ENCODE measurements at regions not wholly inside any gene's neighbourhood (a gene's known extent, or its start where the extent isn't known, plus 50 kb on each side); places are given as distances from the start of the nearest gene placed in this dataset.

DNA sequence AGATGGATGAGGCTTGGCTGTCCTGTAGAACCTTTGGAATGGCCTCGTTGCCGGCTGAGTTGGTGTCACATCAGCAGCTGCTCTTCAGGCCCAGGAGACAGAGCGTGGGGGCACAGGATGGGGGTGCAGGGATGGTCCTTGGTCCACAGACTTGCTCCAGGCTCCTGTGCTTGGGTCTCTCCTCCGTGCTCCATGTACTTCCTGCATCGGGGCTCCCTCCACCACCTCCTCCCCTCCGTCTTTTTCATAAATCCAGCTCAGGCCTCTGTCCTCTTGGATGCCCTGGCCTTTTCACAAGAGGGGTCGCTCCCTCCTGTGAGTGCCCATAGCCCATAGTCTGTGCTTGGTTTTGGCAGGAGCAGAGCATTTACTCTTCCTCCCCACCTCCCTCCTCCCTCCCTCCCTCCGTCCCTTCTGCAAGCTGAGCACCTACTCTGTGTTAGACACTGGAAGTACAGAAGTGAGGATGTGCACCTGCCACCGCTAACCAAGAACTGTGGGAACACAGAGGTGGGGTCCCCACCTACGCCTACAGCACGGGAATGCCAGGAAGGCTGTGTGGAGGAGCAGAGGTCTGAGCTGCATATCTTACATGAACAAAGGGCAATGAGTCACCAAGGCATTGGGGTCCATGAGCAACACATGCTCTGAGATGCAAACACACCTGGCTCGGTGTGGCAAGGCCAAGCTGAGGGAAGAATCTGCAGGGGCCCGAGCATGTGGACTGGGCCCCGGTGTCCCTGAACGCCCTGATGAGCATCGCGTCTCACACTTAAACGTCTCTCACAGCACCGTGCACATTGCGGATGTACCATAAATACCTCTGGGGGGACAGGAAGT is 458.7 kb upstream of the HS6ST1 start:
- DNase-seq (ENCODE audit: low spot score): peak; percentile 32

DNA sequence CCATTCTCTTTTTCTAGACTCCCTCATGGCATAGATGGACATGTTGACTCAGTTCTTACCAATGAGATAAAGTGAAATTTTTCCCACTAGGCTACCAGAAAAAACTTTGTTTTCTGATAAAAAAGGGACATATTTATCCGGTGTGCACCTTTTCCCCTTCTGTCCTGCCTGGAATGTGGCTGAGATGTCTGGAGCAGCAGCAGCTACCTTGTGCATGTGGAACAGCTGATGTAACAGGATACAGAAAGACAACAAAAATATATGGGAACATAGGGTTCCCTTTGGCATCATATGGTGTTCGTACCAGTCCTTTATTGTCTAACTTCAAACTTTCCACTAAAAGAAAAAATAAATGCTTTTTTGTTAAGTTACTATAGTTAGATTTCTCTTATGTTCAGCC is 460.2 kb upstream of the HS6ST1 start:
- DNase-seq (ENCODE audit: low spot score): no peak

DNA sequence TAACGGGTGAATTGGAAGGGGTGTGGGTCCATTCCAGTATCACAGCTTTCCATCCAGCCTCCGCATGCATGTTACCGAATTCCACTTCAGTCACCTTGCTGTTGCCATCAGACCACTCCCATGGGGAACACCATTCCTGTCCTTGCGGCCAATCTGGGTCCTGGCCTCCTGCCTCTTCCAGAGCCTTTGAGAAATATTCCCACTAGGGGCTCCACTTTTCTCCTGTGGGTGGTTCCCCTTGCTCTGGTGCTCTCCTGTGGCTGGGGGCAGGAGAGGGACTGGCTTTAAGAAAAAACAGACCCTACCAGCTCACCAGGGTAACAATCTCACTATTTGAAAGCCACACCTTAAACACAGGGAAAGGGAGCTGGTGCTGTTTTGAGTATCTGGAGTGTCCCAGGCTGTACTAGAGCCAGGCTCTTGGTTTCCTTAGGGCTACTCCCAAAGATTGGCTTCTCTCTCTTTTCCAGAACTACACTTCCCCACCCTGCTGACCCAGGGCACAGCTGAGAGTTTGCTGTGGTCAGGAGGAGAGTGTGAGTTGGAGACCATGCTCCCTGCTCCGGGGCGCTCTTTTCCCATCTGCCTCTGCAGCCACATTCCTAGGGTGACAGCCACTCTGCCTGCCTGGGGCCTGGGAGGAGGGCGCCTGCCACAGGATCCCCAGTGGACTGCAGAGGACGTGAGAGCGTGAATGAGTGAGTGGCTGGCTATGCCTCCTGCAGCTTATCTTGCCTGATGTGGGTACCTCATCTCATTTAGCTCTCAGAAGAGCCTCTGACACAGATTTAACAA is 460.8 kb upstream of the HS6ST1 start:
- DNase-seq (ENCODE audit: low spot score): peak; percentile 41

DNA sequence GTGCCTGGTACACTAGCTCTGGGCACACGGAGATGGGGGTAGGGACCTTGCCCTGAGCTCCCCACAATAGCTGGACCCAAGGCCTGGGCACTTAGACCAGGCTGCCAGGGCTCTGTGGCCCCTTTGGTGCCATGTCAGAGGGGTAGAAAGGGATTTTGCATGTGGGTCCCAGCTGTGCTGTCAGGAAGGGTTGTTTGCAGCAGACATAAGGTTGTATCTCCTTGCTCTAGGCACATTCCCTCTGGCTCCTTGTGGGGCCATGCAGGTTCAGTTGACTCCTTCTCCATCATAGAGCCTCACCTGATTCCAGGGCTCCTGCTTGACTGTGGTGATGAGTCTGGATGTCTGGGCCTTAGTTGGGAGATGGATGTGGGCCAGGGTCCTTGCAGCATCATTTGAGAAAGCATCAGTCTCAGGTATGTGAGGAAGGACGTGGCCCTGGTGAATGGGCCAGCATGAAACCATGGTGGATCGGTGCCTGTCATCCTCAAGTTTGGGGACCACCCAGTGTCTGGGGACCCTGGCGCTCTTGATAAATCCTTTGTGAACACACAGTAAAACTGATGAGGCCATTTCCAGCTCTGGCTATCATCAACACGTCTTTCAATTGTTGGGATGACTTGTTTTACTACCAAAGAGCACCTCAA is 461.9 kb upstream of the HS6ST1 start:
- peak; percentile 22 for DNase-seq (ENCODE audit: low spot score)

DNA sequence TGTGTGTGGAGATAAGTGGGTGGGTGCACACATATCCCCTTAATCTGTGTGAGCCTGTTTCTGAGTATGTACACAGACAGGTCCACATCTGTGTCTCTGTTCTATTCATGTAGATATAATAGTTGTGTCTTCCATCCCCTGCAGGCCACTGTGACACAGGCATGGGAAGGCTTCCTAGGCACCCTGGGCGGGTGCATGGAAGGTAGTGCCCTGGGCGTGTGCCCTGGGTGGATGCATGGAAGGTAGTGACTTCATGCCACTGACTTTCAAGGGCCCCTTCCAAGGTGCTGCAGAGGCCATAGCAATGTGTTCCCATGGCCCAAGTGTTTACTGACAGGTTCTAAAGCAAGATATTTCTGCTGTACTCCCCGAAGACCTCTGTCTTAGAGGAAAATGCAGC is 462.5 kb upstream of the HS6ST1 start:
- DNase-seq (ENCODE audit: low spot score): peak; percentile 26

DNA sequence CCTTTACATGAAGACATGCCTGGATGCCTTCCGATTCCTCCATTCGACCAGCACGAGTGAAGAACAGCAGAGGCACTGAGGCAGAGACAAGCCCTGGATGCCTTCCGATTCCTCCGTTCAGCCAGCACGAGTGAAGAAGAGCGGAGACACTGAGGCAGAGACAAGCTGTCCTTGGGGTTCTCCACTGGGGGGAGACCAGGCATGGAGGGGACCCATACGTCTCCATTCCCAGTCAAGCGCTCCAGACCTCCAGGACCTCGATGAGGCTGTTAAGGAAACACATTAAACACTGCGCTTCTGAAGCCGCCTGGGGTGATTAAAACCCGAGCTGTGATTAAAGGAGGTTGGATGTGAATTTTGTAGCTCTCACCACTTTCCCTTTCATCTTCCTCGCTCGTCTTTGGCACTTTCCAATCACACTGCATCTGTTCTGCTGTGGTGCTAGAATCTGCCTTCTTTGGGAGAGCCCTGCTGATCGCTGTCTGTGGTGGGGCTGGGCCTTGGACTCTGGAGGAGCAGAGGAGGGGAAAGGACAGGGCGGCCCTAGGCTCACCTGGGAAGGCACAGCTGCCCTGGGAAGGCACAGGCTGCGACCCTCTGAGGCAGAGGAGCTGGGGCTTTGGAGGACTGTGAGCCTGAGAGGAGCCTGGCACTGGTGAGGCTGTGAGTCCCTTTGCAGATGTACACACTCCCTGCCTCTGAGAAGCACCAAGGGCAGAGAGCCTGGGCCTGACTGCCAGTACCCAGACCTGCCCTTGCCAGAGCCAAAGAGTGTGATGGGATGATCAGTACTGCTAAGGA is 463.1 kb upstream of the HS6ST1 start:
- DNase-seq (ENCODE audit: low spot score): peak; percentile 42

DNA sequence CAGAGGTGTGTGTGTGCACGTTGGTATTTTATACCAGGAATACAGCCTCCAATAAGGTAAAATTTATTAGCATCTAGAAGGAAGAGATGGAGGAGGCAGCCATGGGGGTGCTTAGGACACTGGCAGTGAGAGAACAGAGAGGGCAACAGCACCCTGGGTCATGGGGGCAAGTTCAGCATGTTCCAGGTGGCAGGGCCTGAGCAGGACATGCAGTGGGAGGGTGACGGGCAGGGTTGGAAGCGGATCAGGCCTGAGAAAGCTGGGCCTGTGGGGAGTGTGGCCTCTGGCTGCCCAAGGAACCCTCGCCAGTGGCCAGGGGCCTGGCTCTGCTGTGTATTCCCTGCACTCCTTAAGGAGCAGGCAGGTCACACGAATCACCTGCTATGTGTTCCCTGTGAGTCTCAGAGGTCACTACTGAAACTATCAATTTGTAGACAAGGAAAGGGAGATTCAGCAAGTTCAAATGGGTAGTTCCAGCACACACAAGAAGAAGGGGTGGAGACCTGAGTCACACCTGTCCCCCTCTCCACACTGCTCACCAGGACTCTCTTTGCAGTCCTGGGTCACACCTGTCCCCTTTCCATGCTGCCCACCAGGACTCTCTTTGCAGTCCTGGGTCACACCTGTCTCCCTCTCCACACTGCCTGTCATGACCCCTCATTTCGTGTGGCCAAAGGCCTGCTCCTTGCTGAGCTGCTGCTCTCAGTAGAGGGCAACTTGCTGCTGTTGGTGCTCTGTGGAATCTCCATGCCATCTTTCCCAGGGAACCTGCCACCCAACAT is 463.9 kb upstream of the HS6ST1 start:
- peak; percentile 27 for DNase-seq (ENCODE audit: low spot score)

DNA sequence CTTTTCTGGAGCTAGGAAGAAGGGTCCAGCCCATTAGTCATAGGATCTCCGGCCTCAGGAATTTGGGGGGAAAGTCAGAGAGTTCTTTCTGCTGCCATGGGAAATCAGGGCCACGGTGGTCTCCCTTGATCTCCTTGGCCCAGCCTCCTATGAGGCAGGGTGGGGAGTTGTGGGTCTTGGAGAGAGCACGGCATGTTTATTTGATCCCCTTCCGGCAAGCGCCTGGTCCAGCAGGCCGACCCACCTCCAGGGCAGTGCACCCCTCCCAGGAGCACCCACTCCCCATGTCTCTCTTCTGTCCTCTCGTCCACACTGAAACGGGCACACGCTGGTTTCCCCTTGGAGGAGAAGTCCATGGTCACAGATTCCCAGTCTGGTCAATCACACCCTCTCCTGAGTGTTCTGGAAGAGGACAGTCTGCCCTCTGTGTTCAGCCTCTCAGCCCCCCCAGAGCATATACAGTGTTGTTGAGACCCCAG is 464.6 kb upstream of the HS6ST1 start:
- DNase-seq (ENCODE audit: low spot score): peak; percentile 29

DNA sequence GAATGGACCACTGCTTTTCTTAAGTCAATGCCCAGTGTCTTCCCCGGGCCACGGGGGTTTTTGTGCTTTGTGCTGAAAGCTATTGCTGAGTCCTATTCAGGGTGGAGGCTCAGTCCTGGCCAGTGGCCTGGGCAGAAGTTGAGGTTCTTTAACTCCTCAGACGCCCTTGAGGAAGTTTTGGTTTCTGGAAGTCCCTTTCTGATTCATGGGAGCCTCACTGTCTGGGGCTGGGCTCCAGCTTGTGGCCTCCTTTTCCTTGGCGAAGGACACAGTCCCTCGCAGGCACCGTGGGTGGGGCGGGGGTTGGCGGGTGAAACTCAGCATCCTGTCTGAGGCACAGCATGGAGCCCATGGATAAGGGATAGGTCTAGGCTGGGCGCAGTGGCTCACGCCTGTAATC is 465.2 kb upstream of the HS6ST1 start:
- DNase-seq (ENCODE audit: low spot score): peak; percentile 17

DNA sequence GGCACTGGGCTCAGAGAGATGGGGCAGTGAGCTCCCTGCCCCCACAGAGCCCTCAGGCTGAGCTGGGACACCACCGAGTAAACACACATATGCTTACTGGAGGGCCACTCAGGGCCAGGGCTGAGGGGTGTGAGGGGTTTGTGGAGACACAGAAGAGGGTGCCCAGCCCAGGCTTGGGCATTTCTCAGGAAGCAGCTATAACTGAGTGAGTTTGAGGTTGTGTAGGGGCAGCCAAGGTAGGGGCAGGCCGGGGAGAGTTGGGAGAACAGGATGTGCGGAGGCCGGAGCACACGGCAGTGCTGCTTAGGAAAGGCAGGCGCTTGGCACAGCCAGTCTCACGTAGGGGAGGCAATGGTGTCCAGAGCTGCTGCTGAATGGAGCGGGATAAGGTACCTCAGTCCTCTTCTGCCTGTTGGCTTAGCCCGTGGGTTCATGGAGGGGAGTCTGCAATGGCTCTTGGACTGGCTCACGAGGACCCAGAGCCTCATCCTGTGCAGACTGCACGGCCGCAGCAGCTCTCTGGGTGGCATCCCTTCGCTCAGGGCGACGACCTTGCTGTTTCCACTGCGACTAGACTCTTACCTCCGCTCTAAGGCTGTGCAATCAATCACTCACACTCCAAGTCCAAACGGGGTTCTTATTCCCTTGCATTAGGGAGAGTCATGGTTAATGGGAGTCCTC is 466.1 kb upstream of the HS6ST1 start:
- DNase-seq (ENCODE audit: low spot score): peak; percentile 32

DNA sequence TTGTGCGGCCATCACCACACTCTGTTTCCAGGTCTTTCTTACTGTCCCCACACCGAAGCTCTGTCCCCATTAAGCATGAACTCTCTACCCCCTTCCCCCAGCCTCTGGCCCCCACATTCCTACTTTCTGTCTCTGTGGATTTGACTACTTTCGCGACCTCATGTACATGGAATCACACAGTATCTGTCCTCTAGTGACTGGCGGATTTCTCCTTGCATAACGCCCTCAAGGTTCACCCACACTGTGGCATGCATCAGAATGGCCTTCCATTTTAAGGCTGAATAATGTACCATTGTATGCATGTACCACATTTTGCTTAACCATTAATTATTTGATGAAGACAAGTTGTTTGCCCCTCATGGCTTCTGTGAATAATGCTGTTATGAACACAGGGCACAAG is 467.6 kb upstream of the HS6ST1 start:
- DNase-seq (ENCODE audit: low spot score): no peak

DNA sequence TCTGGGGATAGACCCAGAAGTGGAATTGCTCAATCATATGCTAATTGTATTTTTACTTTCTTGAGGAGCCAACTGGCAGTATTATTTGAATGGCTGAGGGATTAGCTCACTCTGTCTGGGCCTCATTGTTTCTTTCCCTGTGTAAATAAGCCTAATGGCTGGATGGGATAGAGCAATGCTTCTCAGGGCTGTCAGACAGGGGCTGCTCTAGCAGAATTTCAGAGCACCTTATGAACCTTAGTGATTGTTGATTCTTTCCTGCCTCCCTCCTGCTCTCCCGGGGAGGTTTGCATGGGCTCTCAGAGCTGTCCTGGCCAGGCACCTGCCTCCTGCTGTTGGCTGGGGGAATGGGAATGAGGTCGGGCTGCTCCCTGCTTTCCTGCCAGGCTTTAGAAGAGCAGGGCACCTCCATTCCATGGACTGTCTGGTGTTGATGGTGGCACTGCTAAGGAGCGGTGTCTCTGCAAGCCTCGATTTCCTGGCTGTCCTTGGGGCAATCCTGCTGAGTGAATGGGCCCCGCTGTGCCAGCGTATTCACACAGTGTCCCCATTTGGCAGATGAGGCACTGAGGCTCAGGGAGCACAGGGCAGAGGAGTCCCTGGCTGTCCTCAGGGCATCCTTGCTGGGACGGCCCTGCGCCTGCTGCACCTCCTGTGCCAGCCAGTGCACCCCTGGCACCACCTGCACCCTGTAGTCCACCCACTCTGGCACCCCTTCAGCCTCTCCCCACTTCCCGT is 468.2 kb upstream of the HS6ST1 start:
- peak; percentile 42 for DNase-seq (ENCODE audit: low spot score)

DNA sequence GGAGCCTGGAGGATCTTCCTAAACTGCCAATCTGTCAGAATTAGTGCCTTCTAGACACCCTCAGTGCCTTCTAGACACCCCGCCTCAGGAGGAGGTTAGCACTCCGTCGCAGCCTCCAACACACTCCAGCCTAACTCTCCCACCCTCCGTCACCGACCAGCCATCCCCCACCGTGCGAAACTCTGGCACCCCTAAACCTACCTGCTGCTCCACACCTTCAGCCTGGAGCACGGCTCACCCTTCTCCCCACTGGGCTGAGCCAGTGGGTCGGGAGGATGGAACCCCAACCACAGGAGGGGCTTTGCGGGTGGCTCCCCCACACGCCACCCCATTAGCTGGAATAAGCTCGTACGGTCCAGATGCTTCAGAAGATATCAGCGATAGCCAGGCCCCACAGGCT is 468.9 kb upstream of the HS6ST1 start:
- DNase-seq (ENCODE audit: low spot score): peak; percentile 26

DNA sequence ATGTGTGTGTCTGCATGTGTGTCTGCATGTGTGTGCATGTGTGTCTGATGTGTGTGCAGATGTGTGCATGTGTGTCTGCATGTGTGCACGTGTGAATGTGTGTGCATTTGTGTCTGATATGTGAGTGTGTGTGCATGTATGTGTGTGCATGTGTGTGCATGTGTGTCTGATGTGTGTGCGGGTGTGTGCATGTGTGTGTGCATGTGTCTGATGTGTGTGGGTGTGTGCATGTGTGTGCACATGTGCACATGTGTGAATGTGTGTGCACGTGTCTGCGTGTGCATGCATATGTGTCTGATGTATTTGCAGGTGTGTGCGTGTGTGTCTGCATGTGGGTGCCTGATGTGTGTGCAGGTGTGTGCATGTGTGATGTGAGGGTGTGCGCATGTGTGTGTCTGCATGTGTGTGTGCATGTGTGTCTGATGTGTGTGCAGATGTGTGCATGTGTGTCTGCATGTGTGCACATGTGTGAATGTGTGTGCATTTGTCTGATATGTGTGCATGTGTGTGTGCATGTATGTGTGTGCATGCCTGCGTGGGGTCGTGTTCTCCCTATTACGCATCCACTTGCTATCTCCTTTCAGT is 470.1 kb upstream of the HS6ST1 start:
- DNase-seq (ENCODE audit: low spot score): peak; percentile 24

DNA sequence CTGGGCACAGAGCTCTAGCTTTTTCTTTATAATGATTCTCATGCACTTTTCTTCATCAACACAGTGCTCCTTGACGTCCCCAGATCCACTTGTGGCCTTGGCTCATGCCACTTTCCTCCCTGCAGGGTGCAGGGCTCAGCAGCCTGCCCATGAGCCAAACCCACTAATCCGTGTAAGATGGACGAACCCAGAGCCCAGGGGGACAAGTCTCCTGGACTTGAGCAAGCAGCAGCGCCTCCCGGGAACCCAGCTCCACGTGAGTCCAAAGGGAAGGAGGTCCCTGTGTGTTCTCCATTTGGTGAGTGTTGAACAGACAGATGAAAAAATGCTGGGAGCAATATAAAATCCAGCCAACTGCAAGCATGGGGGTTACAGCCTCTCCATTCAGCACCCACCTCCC is 470.6 kb upstream of the HS6ST1 start:
- DNase-seq (ENCODE audit: low spot score): peak; percentile 44

DNA sequence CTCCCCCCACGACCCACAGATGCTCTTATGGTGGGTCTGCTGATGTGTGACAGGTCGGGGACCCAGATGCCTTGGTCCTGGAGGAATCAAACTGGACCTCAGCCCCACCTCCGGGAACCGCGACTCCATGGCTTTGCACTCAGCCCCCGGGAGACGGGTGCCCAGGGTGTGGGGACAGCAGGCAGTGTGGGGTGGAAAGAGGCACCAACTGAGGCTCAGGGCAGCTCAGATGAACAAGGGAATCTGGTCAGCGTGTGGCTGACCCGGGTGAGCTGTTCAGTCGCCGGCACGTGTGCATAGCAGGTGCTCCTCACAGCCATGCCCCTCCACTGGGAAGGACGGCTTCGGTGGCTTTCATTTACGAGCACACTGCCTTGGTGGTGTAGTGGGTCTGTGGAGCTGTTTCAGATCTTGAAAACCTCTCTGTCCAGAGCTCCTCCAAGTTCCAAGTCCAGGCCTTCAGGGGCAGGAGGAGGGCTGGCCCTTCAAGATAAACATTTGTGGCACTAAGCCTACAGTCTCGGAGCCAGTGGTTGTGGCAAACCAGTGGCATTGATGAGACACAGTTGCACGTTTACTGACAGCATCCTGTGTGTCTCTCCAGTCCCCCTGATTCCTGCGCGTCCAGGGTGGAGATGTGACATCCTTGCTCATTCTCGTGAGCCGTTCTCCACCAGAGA is 471.2 kb upstream of the HS6ST1 start:
- DNase-seq (ENCODE audit: low spot score): peak; percentile 34

DNA sequence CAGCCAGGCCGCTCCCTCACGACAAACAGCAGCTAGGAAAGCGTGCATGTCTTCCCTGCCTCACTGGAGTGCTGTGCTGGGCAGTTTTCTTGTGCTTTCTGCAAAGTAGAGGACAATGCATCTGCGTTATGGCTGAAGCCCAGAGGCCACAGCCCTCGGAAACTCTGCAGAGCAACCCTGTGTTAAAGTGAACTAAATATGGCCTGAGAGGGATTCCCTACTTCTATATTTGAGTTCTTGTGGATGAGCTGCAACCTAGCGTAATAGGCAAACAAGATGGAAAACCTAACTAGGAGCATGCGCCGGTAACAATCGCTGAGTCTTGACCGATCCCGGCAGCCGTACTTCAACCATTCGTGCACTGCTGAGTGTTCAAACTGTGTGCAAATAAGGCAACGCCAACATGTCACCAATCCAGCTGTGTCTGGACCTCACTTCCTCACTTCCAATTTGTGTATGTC is 471.9 kb upstream of the HS6ST1 start:
- DNase-seq (ENCODE audit: low spot score): peak; percentile 27

DNA sequence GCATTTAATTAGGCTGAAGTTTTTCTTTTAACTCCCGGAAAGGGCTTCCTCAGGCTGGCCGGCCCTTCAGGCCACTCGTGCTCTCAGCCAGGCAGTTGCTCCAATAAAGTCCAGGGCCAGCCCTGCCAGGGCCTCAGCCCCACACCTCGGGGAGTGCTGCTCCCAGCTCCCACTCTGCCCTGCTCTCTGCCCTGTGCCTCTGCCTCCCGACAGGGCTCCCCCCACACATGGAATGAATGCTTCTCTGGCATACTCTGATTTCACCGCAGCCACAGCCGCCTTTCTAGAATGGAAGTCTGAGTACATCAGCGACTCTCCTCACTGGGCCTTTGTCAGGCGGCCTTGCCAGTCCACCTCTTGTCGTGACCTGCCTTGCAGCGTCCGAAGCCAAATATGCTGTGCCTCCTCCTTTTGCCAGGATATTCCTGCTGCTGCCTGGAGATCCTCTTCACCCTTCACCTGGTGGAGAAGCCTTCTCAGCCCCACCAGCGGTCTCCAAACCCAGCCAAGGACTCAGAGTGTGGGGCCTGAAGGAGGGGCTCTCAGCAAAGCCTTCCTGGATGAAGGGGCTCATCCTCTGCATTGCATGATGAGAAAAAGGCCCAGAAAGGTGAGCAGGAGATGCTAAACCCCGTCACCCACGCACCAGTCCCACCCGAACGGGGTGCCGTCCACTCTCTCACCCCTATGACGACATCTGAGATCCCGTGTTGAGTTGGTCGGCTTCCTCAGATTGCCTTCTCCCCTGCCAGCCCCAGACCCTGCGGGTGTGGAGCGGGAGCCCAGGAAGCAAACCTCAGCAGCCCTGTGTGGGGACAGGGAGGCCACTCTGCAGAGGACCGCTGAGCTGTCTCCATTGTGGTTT is 472.7 kb upstream of the HS6ST1 start:
- peak; percentile 46 for DNase-seq (ENCODE audit: low spot score)

Data from ecto neural progenitor cell (in vitro differentiated cells).